Osteoblast (primary cell): ENCODE measurements at regions not wholly inside any gene's neighbourhood (a gene's known extent, or its start where the extent isn't known, plus 50 kb on each side); places are given as distances from the start of the nearest gene placed in this dataset.

Experiments
- DNase-seq: peaks from one replicate; pipeline ENCODE4 v3.0.0; 2011; ENCODE audit warnings: low spot score, mixed read lengths; ENCODE audit not compliant: insufficient read length; ENCODE audit errors: missing footprints
- H2AFZ ChIP-seq: 2 replicates; pipeline ENCODE4 v1.6.0; 2011; ENCODE audit warnings: mild to moderate bottlenecking, low read length
- H3K27ac ChIP-seq: 2 replicates; pipeline ENCODE4 v1.5.1; 2011; ENCODE audit warnings: mild to moderate bottlenecking, low read depth, low read length, moderate library complexity
- H3K27me3 ChIP-seq: 2 replicates; pipeline ENCODE4 v1.6.0; 2012; ENCODE audit warnings: mild to moderate bottlenecking, control low read depth, inconsistent platforms, low read length, moderate library complexity; ENCODE audit not compliant: insufficient read depth
- H3K36me3 ChIP-seq: 2 replicates; pipeline ENCODE4 v1.5.1; 2011; ENCODE audit warnings: mild to moderate bottlenecking, low read length, control low read depth, moderate library complexity; ENCODE audit not compliant: insufficient read depth
- H3K4me1 ChIP-seq: 2 replicates; pipeline ENCODE4 v1.5.1; 2011; ENCODE audit warnings: mild to moderate bottlenecking, low read length, control low read depth, moderate library complexity; ENCODE audit not compliant: insufficient read depth
- H3K4me2 ChIP-seq: 2 replicates; pipeline ENCODE4 v1.6.0; 2011; ENCODE audit warnings: mild to moderate bottlenecking, low read length; ENCODE audit not compliant: insufficient read depth
- H3K4me3 ChIP-seq: fragments of 200-600 bp; sonication (generic); 3 replicates; pipeline ENCODE4 v1.5.1; 2012; ENCODE audit warnings: mild to moderate bottlenecking, low read length, inconsistent platforms; ENCODE audit not compliant: insufficient read depth
- H3K79me2 ChIP-seq: 2 replicates; pipeline ENCODE4 v1.6.0; 2012; ENCODE audit warnings: mild to moderate bottlenecking, low read length, control low read depth, inconsistent platforms; ENCODE audit not compliant: insufficient read depth
- H3K9me3 ChIP-seq: 2 replicates; pipeline ENCODE4 v1.5.1; 2011; ENCODE audit warnings: low read depth, low read length, control low read depth
- H4K20me1 ChIP-seq: 2 replicates; pipeline ENCODE4 v1.6.0; 2012; ENCODE audit warnings: mild to moderate bottlenecking, low read length, control low read depth; ENCODE audit not compliant: insufficient read depth
- TF ChIP-seq, protein P1 (sequence below): IDR thresholded peaks from 2 replicates; pipeline ENCODE4 v1.5.1; 2011; ENCODE audit warnings: mild to moderate bottlenecking, low read depth, low read length, moderate library complexity; ENCODE audit errors: extremely low read depth

- peak; percentile 62 for DNase-seq
- Histone ChIP-seq H3K9me3 (no peaks in the 10 kb centered on the region), H3K4me3 (peak overlapping the region; percentile 26), H3K4me2 (peak overlapping the region; percentile 39), H3K27me3 (no peaks in the 10 kb centered on the region), H4K20me1 (no peaks in the 10 kb centered on the region), H3K79me2 (no peaks in the 10 kb centered on the region), H3K36me3 (no peaks in the 10 kb centered on the region), H2AFZ (peak overlapping the region; percentile 26), H3K27ac (no peak overlapping the region), H3K4me1 (peaks cover 5% of the 10 kb centered on the region)
- TF ChIP-seq, protein P1, sequence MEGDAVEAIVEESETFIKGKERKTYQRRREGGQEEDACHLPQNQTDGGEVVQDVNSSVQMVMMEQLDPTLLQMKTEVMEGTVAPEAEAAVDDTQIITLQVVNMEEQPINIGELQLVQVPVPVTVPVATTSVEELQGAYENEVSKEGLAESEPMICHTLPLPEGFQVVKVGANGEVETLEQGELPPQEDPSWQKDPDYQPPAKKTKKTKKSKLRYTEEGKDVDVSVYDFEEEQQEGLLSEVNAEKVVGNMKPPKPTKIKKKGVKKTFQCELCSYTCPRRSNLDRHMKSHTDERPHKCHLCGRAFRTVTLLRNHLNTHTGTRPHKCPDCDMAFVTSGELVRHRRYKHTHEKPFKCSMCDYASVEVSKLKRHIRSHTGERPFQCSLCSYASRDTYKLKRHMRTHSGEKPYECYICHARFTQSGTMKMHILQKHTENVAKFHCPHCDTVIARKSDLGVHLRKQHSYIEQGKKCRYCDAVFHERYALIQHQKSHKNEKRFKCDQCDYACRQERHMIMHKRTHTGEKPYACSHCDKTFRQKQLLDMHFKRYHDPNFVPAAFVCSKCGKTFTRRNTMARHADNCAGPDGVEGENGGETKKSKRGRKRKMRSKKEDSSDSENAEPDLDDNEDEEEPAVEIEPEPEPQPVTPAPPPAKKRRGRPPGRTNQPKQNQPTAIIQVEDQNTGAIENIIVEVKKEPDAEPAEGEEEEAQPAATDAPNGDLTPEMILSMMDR, result no peak
Measured at GRCh38 chr1:162922201-162922600, 61.2 kb upstream of the CCDC190 start.

DNA sequence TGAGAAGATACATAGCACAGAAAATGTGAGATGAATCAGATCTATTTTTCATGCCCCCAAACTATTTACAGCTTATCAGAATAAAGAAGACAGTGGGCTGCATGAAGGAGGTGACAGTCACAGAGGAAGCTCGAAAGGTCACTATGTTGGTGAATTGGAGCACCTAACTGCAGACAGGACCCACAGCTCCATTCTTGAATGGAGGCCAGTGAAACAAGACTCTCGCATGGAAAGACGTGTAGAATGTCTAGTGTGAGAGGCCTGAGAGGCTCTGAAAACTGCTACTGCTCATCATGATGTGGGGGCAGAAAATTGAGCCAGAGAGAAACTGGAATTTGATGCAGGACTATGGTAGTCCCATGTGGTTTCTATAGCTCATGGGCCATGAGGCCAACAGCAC lies 60.3 kb upstream of the CCDC190 start:
- H3K27me3 ChIP-seq, result no peaks in the 10 kb centered on the region
- H3K4me2 ChIP-seq, result no peak overlapping the region
- H3K79me2 ChIP-seq, result no peaks in the 10 kb centered on the region
- no peak overlapping the region for H3K27ac ChIP-seq
- TF ChIP-seq, protein P1, result no peak
- no peak for DNase-seq
- H3K9me3 ChIP-seq, result no peaks in the 10 kb centered on the region
- H4K20me1 ChIP-seq, result no peaks in the 10 kb centered on the region
- H3K4me3 ChIP-seq, result no peak overlapping the region
- H3K4me1 ChIP-seq, result peaks cover 14% of the 10 kb centered on the region
- no peak overlapping the region for H2AFZ ChIP-seq
- no peaks in the 10 kb centered on the region for H3K36me3 ChIP-seq

DNA sequence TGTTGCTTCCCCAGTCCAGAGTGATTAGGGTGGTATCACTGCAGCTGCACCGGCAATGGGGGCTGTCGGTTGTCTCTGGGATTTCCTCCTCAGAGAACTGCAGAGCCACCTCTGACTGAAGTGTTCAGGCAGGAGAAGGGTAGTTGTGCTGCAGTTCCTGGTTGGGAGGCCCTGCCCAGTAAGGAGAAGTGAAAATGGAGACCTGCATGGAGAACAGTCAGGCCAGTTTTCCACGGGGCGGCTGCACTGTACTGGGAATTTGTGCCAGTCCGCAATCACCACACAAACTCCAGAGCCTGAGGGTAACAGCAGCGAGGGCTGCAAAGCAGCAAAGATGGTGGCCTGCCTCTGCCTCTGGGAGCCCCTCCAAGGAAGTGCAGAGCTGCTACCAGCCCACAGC lies 58.1 kb upstream of the CCDC190 start:
- no peaks in the 10 kb centered on the region for H3K79me2 ChIP-seq
- no peaks in the 10 kb centered on the region for H4K20me1 ChIP-seq
- peaks cover 20% of the 10 kb centered on the region for H3K4me1 ChIP-seq
- no peak overlapping the region for H3K4me3 ChIP-seq
- DNase-seq, result no peak
- no peaks in the 10 kb centered on the region for H3K36me3 ChIP-seq
- TF ChIP-seq, protein P1, result no peak
- H3K27ac ChIP-seq, result no peak overlapping the region
- H2AFZ ChIP-seq, result no peak overlapping the region
- H3K9me3 ChIP-seq, result no peaks in the 10 kb centered on the region
- no peak overlapping the region for H3K4me2 ChIP-seq
- no peaks in the 10 kb centered on the region for H3K27me3 ChIP-seq

GRCh38 chr1:162918151-162918754 lies 57.3 kb upstream of the CCDC190 start:
- no peaks in the 10 kb centered on the region for H3K27me3 ChIP-seq
- no peak for DNase-seq
- H3K4me3 ChIP-seq, result no peak overlapping the region
- H3K79me2 ChIP-seq, result no peaks in the 10 kb centered on the region
- no peaks in the 10 kb centered on the region for H4K20me1 ChIP-seq
- no peaks in the 10 kb centered on the region for H3K9me3 ChIP-seq
- TF ChIP-seq, protein P1, result no peak
- H3K27ac ChIP-seq, result no peak overlapping the region
- no peak overlapping the region for H3K4me2 ChIP-seq
- no peak overlapping the region for H2AFZ ChIP-seq
- H3K4me1 ChIP-seq, result peaks cover 20% of the 10 kb centered on the region
- H3K36me3 ChIP-seq, result no peaks in the 10 kb centered on the region
